ENCODE measurements at regions not wholly inside any gene's neighbourhood (a gene's known extent, or its start where the extent isn't known, plus 50 kb on each side); places are given as distances from the start of the nearest gene placed in this dataset.

GRCh38 chr15:58260725-58261267 lies 122.6 kb downstream of the AQP9 start (continued):
- TF ChIP-seq ELK1 (IDR thresholded peaks at IDR 0.05; ENCODE audit: low read depth, low read length) (no peak), NPAS2 (CRISPR knock-in tag; IDR thresholded peaks at IDR 0.05; ENCODE audit: borderline replicate concordance) (no peak), E2F6 (IDR thresholded peaks at IDR 0.05; ENCODE audit: borderline replicate concordance, low read depth) (no peak), FOXS1 (CRISPR knock-in tag; IDR thresholded peaks at IDR 0.05) (no peak), CHD2 (IDR thresholded peaks at IDR 0.05; ENCODE audit: low read length, partially characterized antibody) (no peak), JUN (IDR thresholded peaks at IDR 0.05) (no peak), FOSL2 (IDR thresholded peaks at IDR 0.05) (no peak), FOSL2 (CRISPR knock-in tag; IDR thresholded peaks at IDR 0.05) (no peak), HOXA7 (CRISPR knock-in tag; IDR thresholded peaks at IDR 0.05) (no peak), RFX5 (IDR thresholded peaks at IDR 0.05) (no peak), HMGXB4 (CRISPR knock-in tag; IDR thresholded peaks at IDR 0.05; ENCODE audit: borderline replicate concordance) (no peak), RARB (CRISPR knock-in tag; IDR thresholded peaks at IDR 0.05) (no peak), MAFK (IDR thresholded peaks at IDR 0.05; ENCODE audit: partially characterized antibody) (no peak)

GRCh38 chr15:58261368-58261767 lies 123.2 kb downstream of the AQP9 start:
- Histone ChIP-seq H3K9me3 (no peaks in the 10 kb centered on the region), H3K4me3 (no peak overlapping the region), H3K4me1 (0 out of 3 replicates have a peak, but pooled peaks cover 4% of the 10 kb centered on the region), H3K4me2 (no peak overlapping the region), H3K27ac (no peak overlapping the region)
- no peak for FAIRE-seq
- POLR2A ChIA-PET = no interaction called here
- 72% methylated on average over 5 of the region's 5 CpGs for WGBS (ENCODE audit: missing lambda C conversion rate)
- TF ChIP-seq HOXB13 (CRISPR knock-in tag; IDR thresholded peaks at IDR 0.05; ENCODE audit: low read depth) (no peak), HDAC2 (IDR thresholded peaks at IDR 0.05) (no peak), PBX3 (IDR thresholded peaks at IDR 0.05) (no peak), ZFP36 (IDR thresholded peaks at IDR 0.05; ENCODE audit: borderline replicate concordance, partially characterized antibody) (no peak), BCL3 (IDR thresholded peaks at IDR 0.05) (no peak), SREBF2 (IDR thresholded peaks at IDR 0.05) (no peak), ESRRA (IDR thresholded peaks at IDR 0.05; ENCODE audit: borderline replicate concordance, low read length) (no peak), NR3C1 (IDR thresholded peaks at IDR 0.05) (no peak), GATA3 (IDR thresholded peaks at IDR 0.05; ENCODE audit: borderline replicate concordance) (no peak), NFE2L2 (conservative IDR thresholded peaks at IDR 0.05; ENCODE audit: low read length) (no peak), SMC3 (IDR thresholded peaks at IDR 0.05) (no peak), KDM5A (IDR thresholded peaks at IDR 0.05) (no peak), RARB (CRISPR knock-in tag; IDR thresholded peaks at IDR 0.05) (no peak), FOXS1 (CRISPR knock-in tag; IDR thresholded peaks at IDR 0.05) (no peak), MAZ (IDR thresholded peaks at IDR 0.05; ENCODE audit: borderline replicate concordance, low read depth, low read length) (no peak)
- ATAC-seq = no peak
- no peak for DNase-seq (ENCODE audit: low read depth in 1 of 2, low spot score in 1 of 2)
- CTCF ChIA-PET = interaction anchor here (1.3 to 1.8 kb wide), 3 partner anchors 9 to 33 kb away, joined by 3 to 5 read pairs (median 3); no protein-coding TSS in a partner anchor
